ENCODE measurements at regions not wholly inside any gene's neighbourhood (a gene's known extent, or its start where the extent isn't known, plus 50 kb on each side); places are given as distances from the start of the nearest gene placed in this dataset.

DNA sequence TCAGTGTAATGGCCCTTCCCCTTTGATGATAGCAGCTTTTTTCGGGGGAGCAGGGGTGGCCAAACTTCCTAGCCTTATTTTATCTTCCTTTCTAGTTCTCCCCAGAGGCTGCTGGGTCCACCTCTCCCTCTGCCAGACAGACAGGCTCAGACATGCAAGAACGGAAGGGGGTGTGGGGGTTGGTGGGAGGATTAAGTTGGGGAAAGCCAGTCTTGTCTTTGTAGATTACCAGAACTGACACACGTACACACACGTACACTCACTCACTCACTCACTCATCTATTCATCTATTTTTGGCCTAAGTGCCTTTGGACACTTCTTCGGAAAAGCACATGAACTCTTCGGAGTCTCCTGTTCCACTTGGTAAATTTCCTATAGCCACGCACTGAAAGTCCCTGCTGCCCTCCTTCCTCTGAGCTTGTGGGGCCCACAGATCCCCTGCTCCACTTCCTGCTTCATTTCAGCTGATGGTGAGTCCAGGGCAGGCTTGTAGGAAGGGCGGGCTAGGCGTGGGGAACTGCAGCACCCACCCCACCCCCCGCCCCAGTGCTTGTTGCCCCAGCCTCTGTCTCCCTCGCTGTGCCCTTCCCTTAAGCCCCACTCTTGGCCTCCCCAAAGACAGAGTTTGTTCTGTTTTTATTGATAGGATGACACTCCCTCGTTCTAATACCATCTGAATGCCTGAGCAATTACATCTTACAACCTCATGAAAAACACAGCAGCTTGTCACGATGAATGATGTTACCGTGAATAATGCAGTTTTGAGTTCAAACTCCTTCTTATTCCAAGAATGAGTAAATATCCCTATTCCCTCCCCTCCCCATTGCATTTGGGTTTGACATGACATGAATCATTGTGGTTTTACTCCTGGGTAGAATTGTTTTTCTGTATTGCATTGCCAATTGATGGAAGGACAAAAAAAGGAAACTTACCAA, 60.7 kb upstream of the ATP5PO start:
- POLR2A ChIA-PET = interaction anchor here (0.6 to 1.7 kb wide), 5 partner anchors 29 to 192 kb away, joined by 3 to 8 read pairs (median 3); partner anchors contain the start of genes MRPS6 and SLC5A3
- TF ChIP-seq, protein P1, sequence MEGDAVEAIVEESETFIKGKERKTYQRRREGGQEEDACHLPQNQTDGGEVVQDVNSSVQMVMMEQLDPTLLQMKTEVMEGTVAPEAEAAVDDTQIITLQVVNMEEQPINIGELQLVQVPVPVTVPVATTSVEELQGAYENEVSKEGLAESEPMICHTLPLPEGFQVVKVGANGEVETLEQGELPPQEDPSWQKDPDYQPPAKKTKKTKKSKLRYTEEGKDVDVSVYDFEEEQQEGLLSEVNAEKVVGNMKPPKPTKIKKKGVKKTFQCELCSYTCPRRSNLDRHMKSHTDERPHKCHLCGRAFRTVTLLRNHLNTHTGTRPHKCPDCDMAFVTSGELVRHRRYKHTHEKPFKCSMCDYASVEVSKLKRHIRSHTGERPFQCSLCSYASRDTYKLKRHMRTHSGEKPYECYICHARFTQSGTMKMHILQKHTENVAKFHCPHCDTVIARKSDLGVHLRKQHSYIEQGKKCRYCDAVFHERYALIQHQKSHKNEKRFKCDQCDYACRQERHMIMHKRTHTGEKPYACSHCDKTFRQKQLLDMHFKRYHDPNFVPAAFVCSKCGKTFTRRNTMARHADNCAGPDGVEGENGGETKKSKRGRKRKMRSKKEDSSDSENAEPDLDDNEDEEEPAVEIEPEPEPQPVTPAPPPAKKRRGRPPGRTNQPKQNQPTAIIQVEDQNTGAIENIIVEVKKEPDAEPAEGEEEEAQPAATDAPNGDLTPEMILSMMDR (IDR thresholded peaks at IDR 0.05; ENCODE audit: insufficient read depth, low read length, missing control alignments) = no peak
- CTCF ChIA-PET = interaction anchor here (1.2 to 1.4 kb wide), 2 partner anchors 52 to 88 kb away, joined by 3 to 4 read pairs; no protein-coding TSS in a partner anchor
- peak overlapping the region; percentile 20 for H3K4me3 ChIP-seq (ENCODE audit: low read depth, low read length)
- peak; percentile 96 for DNase-seq (ENCODE audit: low read depth, low spot score)

DNA sequence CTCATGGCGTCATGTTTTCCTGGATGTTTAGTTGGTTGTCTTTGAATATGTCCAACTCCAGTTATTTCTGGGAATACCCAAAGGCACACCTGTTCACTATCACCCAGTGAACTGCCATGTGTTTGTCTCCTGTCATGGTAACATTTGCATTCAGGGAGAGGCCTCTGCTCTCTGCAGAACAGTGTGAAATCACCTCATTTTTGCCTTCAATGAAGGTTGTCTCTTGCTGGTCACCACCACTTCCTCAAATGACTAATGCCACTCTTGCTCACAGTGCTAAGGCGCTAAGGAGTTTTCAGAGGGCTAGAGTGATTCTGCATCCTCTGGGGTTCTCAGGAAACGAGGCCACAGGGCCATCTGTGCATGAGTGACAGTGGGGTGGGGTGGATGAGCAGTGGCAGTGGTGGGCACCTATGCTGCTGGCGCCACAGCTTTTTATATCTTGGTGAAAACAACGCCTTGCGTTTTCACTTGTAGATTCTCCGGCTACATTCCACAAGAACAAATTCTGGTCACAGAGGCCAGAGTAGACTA, 60.0 kb upstream of the ATP5PO start:
- TF ChIP-seq, protein P1 (IDR thresholded peaks at IDR 0.05; ENCODE audit: insufficient read depth, low read length, missing control alignments) = no peak
- no peak for DNase-seq (ENCODE audit: low read depth, low spot score)
- ChIA-PET CTCF (interaction anchor here (1.4 kb wide), 1 partner anchor 51 kb away, joined by 4 read pairs; no protein-coding TSS in a partner anchor), POLR2A (interaction anchor here (0.6 to 1.0 kb wide), 2 partner anchors 28 to 192 kb away, joined by 3 read pairs; no protein-coding TSS in a partner anchor)
- no peak overlapping the region; the same call in 1 of the 2 replicates for H3K4me3 ChIP-seq (ENCODE audit: low read depth, low read length)

DNA sequence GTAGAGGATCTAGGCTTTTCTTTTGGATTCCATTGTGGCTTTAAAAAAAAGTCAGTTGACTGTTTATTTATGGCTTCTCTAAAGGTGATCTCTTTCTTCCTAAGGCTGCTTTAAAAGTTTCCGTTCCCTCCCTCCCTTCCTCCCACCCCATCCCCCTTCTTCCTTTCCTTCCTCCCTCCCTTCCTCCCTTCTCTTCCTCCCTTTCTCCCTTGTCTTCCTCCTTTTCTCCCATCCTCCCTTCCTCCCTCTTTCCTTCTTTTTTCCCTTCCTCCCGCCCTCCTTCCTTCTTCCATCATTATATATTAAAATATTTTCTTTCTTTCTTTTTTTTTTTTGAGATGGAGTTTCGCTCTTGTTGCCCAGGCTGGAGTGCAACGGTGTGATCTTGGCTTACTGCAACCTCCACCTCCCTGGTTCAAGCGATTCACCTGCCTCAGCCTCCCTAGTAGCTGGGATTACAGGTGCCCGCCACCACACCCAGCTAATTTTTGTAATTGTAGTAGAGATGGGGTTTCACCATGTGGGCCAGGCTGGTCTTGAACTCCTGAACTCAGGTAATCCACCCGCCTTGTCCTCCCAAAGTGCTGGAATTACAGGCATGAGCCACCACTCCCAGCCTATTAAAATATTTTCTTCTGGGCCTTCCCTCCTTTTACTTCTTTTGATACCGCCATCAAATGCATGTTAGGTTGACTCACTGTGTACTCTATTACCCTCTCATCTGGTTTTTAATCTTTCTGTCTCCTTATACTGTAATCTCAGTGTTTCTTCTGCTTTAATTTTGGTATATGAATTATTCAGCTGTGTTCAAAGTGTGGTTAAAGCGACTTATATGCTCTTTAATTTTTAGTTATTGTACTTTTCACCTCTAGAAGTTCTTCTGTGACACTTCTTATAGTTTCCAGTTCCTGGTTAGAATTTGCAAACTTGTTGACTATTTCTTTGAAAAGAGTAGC, 59.2 kb upstream of the ATP5PO start:
- POLR2A ChIA-PET = no interaction called here
- H3K4me3 ChIP-seq (ENCODE audit: low read depth, low read length) = no peak overlapping the region
- CTCF ChIA-PET = no interaction called here
- TF ChIP-seq, protein P1 (IDR thresholded peaks at IDR 0.05; ENCODE audit: insufficient read depth, low read length, missing control alignments) = no peak
- DNase-seq (ENCODE audit: low read depth, low spot score) = no peak

DNA sequence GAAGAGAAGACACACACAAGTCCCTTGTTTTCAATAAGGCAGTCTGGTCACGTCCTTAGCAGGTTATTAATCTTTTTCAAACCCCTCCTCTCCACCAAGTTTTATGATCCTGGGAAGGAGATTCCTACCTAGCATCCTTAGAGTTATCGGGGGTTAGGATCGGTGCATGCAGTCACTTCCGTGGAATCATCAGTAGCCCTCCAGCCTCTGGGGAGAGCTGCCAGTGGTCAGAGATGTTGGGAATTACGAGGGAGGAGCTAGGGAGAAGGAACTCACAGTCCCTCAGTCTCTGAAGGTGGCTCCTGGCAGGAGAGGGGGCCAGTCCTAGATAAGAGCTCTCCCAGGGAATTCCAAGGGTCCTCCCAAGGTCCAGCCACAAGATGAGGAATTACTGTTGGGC, 57.7 kb upstream of the ATP5PO start:
- CTCF ChIA-PET = interaction anchor here (0.9 to 2.7 kb wide), 3 partner anchors 10 to 389 kb away, joined by 3 to 10 read pairs (median 4); no protein-coding TSS in a partner anchor
- TF ChIP-seq, protein P1 (IDR thresholded peaks at IDR 0.05; ENCODE audit: insufficient read depth, low read length, missing control alignments) = no peak
- POLR2A ChIA-PET = no interaction called here
- H3K4me3 ChIP-seq (ENCODE audit: low read depth, low read length) = no peak overlapping the region
- DNase-seq (ENCODE audit: low read depth, low spot score) = no peak

DNA sequence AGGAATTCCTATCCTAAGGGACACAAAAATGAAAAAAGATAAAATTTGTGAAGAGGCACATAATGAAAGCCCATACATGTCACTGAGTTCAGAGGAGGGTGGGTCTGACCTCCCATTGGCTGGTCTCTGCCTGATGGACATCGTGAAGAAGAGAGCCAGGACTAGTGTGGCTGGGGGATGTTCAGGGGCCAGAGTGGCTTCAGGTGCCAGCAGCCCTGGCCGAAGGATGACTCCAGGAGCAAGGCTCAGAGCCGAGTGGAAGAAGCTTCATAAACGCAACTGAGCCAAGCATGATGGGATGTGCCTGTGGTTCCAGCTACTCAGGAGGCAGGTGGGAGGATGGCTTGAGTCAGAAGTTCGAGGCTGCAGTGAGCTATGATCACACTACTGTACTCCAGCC, 56.9 kb upstream of the ATP5PO start:
- ChIA-PET CTCF (interaction anchor here (1.4 to 2.7 kb wide), 2 partner anchors 9 to 49 kb away, joined by 3 to 10 read pairs; no protein-coding TSS in a partner anchor), POLR2A (no interaction called here)
- no peak for DNase-seq (ENCODE audit: low read depth, low spot score)
- TF ChIP-seq, protein P1 (IDR thresholded peaks at IDR 0.05; ENCODE audit: insufficient read depth, low read length, missing control alignments) = no peak
- no peak overlapping the region for H3K4me3 ChIP-seq (ENCODE audit: low read depth, low read length)

All from AG04449 (cell line).